ENCODE measurements at regions not wholly inside any gene's neighbourhood (a gene's known extent, or its start where the extent isn't known, plus 50 kb on each side); places are given as distances from the start of the nearest gene placed in this dataset.

- TF ChIP-seq POLR2A (IDR thresholded peaks at IDR 0.05; ENCODE audit: low read depth, low read length): no peak
- no peak for TF ChIP-seq POLR2AphosphoS5 (IDR thresholded peaks at IDR 0.05; ENCODE audit: low read depth, low read length)
- TF ChIP-seq TAF1 (IDR thresholded peaks at IDR 0.05; ENCODE audit: borderline replicate concordance, low read depth, low read length): no peak
Measured at GRCh38 chr3:4071481-4072184, 231.5 kb upstream of the SETMAR start.

Measured in GM12892 (cell line).